GM20000 (cell line): ENCODE measurements at regions not wholly inside any gene's neighbourhood (a gene's known extent, or its start where the extent isn't known, plus 50 kb on each side); places are given as distances from the start of the nearest gene placed in this dataset.
"Not testable (repeated sequence)": the region's sequence is repeated elsewhere in the genome, so short reads cannot be mapped to it uniquely, and the experiment has no call there.

Experiments
- DNase-seq: peaks from one replicate; pipeline ENCODE4 v3.0.0; 2012; ENCODE audit warnings: low spot score
- CTCF ChIP-seq: IDR thresholded peaks from 2 replicates; pipeline ENCODE4 v1.5.1; 2012; ENCODE audit warnings: mild to moderate bottlenecking, control low read depth; ENCODE audit errors: extremely low read depth, missing control alignments

GRCh38 chr1:8122477-8123407, 96.6 kb upstream of the ERRFI1 start:
- no peak for DNase-seq
- no peak for TF ChIP-seq CTCF

- DNase-seq: no peak
Observed at GRCh38 chr1:8122160-8122476, 96.0 kb upstream of the ERRFI1 start.

GRCh38 chr1:8121261-8122159, 95.4 kb upstream of the ERRFI1 start:
- no peak for TF ChIP-seq CTCF
- no peak for DNase-seq

More at GRCh38 chr1:8122160-8122476, 96.0 kb upstream of the ERRFI1 start:
- no peak for TF ChIP-seq CTCF

- no peak for DNase-seq
- no peak for TF ChIP-seq CTCF
Observed at GRCh38 chr1:8120693-8121260, 94.7 kb upstream of the ERRFI1 start.

- not testable (repeated sequence) for DNase-seq
Observed at GRCh38 chr1:8118736-8119135, 92.6 kb upstream of the ERRFI1 start.

GRCh38 chr1:8118031-8118451, 91.9 kb upstream of the ERRFI1 start:
- DNase-seq: no peak
- no peak for TF ChIP-seq CTCF

- no peak for TF ChIP-seq CTCF
- DNase-seq: no peak
Observed at GRCh38 chr1:8116894-8117264, 90.8 kb upstream of the ERRFI1 start.
